Heart right ventricle (tissue), 16 donors: ENCODE measurements at regions not wholly inside any gene's neighbourhood (a gene's known extent, or its start where the extent isn't known, plus 50 kb on each side); places are given as distances from the start of the nearest gene placed in this dataset.
A peak's percentile ranks its signal among the peaks of the same experiment; 100 is the strongest.

Experiments used
- ATAC-seq, 8 donors: fragments of 200-7000 bp; cut with Tn5 transposase; one replicate each; pipeline ENCODE4 v1.9.1; 2020; ENCODE audit warnings: mild to moderate bottlenecking in 8 of 8, moderate library complexity in 8 of 8, moderate number of reproducible peaks in 1 of 8
- DNase-seq, 2 donors: peaks; one replicate each; pipeline ENCODE4 v3.0.0-alpha.2; 2020
- H3K27ac ChIP-seq, 10 donors: fragments of 200-600 bp; sonication (generic) in 2 of 10; one replicate each; pipeline versions ENCODE4 v1.5.0 to v1.8.0; 2020 to 2022; ENCODE audit warnings: mild to moderate bottlenecking in 3 of 10
- H3K27me3 ChIP-seq, 7 donors: fragments of 200-600 bp; one replicate each; pipeline ENCODE4 v1.8.0; 2021 to 2022; ENCODE audit warnings: mild to moderate bottlenecking in 2 of 7
- H3K36me3 ChIP-seq, 9 donors: fragments of 200-600 bp; sonication (generic) in 1 of 9; one replicate each; pipeline versions ENCODE4 v1.5.0 to v1.8.0; 2020 to 2022; ENCODE audit warnings: mild to moderate bottlenecking in 2 of 9
- H3K4me1 ChIP-seq, 9 donors: fragments of 200-600 bp; sonication (generic) in 1 of 9; one replicate each; pipeline versions ENCODE4 v1.5.0 to v1.8.0; 2020 to 2022; ENCODE audit warnings: mild to moderate bottlenecking in 4 of 9
- H3K4me3 ChIP-seq, 10 donors: fragments of 200-600 bp; sonication (generic) in 2 of 10; one replicate each; pipeline versions ENCODE4 v1.5.0 to v1.8.0; 2020 to 2022; ENCODE audit warnings: mild to moderate bottlenecking in 7 of 10, moderate library complexity in 2 of 10
- H3K9me3 ChIP-seq, 11 donors: fragments of 200-600 bp in 10 of 11; sonication (generic) in 2 of 11; one replicate each; pipeline versions ENCODE4 v1.5.0 to v1.8.0; 2013 to 2022; ENCODE audit warnings: mild to moderate bottlenecking in 2 of 11, control low read depth in 1 of 11, moderate library complexity in 1 of 11
- WGBS, 2 donors: extraction: QIAGEN DNeasy Blood & Tissue Kit; methylation state at CpG; one replicate each; pipeline ENCODE4 v1.1.7; 2013; ENCODE audit warnings: inconsistent platforms in 1 of 2; 5-methylcytosine and 5-hydroxymethylcytosine counted together
- intact Hi-C, 10 donors: fragments of 100-400 bp; cut with DNase I; formaldehyde crosslinking; loops; one replicate each; pipeline versions ENCODE4 v1.11.1 to v1.14.2; 2022
- TF ChIP-seq, protein P1 (sequence below), 9 donors: fragments of 200-600 bp; sonication (generic) in 2 of 9; IDR thresholded peaks; one replicate each; pipeline versions ENCODE4 v1.5.0 to v1.8.0; 2021 to 2022; ENCODE audit warnings: antibody characterized with exemption in 9 of 9, mild to moderate bottlenecking in 5 of 9, moderate library complexity in 1 of 9
- donor health status: Arrhythmogenic right ventricular cardiomyopathy.
- donor health status: ischemic (EF 13 %, LVEDD 7.1; RV severe dilation, severe dysfunction).
- donor health status: healthy with polysubstance abuse.
- donor health status: DM: no; HTN: yes; CAD: no.
- donor health status: DM: no; HTN: no; CAD: no.
- donor health status: ischemic (EF 25% LVEDD 6.9; RV normal size, moderate dysfunction).
- donor health status: ischemic (EF 25% LVEDD 5.7; RV mildly dilated, moderate dysfunction).
- donor health status: healthy.
- donor health status: DM: yes; HTN: yes; CAD: no.
- donor health status: Ischemic cardiomyopathy.
- donor health status: ischemic (EF 35%, LVEDD 5.7; RV mildly dilated, moderate dysfunction).
- donor health status: nonischemic (EF 11% LVEDD 7.7; RV severe dilation, severe dysfunction).
- donor health status: DM: yes; HTN: yes; CAD: no.
- donor health status: PGD.
- donor health status: ischemic (EF 29% LVEDD 5.4; RV normal size, mild dysfunction).
- donor health status: nonischemic (EF 23%, LVEDD 6.1; RV moderate dilation, normal function).

DNA sequence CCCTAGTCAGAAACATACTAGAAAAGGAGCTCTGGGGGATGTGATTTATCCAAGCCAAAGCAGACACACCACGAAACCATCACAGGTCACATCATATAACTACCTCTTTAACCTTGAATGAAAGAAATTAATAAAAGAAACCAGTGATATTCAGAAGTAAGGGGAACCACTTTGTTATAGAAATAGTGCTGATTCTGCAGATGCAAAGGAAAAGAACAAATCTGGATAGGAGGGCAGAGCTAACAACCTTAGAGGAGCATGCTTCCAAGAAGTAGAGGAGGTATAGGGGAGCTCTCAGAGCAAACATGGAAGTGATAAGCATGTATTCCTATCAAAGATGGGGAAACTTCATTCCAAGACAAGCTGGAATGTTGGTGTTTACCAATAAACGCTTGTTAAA, 117.0 kb upstream of the MDM1 start:
- no peak for ATAC-seq
- Histone ChIP-seq H3K27me3 (no peaks in the 10 kb centered on the region), H3K36me3 (no peaks in the 10 kb centered on the region), H3K4me1 (peaks cover 5 to 61% (median 29%) of the 10 kb centered on the region in 9 donors), H3K27ac (no peak overlapping the region), H3K4me3 (no peak overlapping the region), H3K9me3 (peaks cover 0 to 8% (median 0%) of the 10 kb centered on the region in 11 donors)
- intact Hi-C loops, result no loop called here
- no peak for DNase-seq
- TF ChIP-seq, protein P1, sequence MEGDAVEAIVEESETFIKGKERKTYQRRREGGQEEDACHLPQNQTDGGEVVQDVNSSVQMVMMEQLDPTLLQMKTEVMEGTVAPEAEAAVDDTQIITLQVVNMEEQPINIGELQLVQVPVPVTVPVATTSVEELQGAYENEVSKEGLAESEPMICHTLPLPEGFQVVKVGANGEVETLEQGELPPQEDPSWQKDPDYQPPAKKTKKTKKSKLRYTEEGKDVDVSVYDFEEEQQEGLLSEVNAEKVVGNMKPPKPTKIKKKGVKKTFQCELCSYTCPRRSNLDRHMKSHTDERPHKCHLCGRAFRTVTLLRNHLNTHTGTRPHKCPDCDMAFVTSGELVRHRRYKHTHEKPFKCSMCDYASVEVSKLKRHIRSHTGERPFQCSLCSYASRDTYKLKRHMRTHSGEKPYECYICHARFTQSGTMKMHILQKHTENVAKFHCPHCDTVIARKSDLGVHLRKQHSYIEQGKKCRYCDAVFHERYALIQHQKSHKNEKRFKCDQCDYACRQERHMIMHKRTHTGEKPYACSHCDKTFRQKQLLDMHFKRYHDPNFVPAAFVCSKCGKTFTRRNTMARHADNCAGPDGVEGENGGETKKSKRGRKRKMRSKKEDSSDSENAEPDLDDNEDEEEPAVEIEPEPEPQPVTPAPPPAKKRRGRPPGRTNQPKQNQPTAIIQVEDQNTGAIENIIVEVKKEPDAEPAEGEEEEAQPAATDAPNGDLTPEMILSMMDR (IDR thresholded peaks at IDR 0.05), result no peak
- WGBS, 2 donors, result 96 to 97% methylated on average over 2 of the region's 2 CpGs

- H3K4me3 ChIP-seq, result peak overlapping the region in 4 of 10 donors; percentile 2 to 24 (median 12)
- H3K27ac ChIP-seq, result peak overlapping the region in 5 of 10 donors; percentile 26 to 64 (median 63)
- WGBS, 2 donors, result 43 to 50% methylated on average over 3 of the region's 3 CpGs
- H3K4me1 ChIP-seq, result peaks cover 5 to 75% (median 46%) of the 10 kb centered on the region in 9 donors
- no peaks in the 10 kb centered on the region for H3K9me3 ChIP-seq
- TF ChIP-seq, protein P1 (IDR thresholded peaks at IDR 0.05), result no peak
- H3K27me3 ChIP-seq, result no peaks in the 10 kb centered on the region
- intact Hi-C loops, result loop anchor here in 4 of 10 donors (5.0 to 10.0 kb wide), 5 partner anchors 44 to 481 kb away; partner anchors contain the start of genes CPM (in 1 of the 4) and RAP1B (in 1 of the 4)
- no peaks in the 10 kb centered on the region for H3K36me3 ChIP-seq
- DNase-seq (no peak), ATAC-seq (peak in 3 of 8 donors; percentile 52 to 71 (median 55))
These were observed 118.7 kb upstream of the MDM1 start for GRCh38 chr12:68450947-68451260.

DNA sequence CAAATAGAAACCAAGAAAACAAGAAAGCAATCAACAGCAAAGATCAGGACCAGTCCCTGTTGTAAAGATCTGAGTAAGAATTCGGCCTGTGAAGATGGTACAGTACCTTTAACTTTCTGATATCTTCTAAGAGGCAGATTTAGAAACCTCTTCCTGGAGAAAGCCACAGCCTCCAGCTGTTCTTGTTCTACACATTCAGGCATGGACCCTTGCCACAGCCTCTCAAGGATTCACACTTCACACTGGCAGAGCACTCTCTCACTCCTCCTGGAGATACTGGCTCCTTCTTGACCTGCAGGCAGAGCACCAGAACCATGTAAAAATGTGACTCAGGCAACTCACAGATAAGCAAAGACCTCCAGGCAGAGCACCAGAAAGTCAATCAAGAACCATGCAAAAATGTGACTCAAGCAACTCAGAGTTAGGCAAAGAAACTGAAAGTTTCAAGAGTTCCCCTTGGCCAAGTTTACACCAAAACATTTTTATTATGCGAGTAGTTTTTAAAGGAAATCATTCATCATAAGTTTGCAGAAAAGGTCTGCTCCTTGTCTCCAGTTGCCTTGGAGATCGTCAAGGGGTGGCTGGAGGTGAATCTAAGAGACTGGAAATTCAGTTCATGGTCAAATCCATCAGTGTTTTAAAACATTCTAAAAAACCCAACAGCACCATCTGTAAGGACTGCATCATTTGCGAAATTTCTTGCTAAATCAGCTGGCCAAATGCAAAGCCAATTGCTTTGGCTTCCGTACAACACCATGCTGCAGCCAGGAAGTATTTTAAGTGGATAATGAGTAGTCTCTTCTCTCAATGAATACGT, 119.3 kb upstream of the MDM1 start:
- TF ChIP-seq, protein P1 (IDR thresholded peaks at IDR 0.05), result no peak
- ATAC-seq, result peak in 7 of 8 donors; percentile 44 to 77 (median 47)
- peak overlapping the region in 7 of 10 donors; percentile 3 to 64 (median 56) for H3K27ac ChIP-seq
- peaks cover 5 to 75% (median 48%) of the 10 kb centered on the region in 9 donors for H3K4me1 ChIP-seq
- intact Hi-C loops, result loop anchor here in 4 of 10 donors (5.0 to 10.0 kb wide), 5 partner anchors 44 to 481 kb away; partner anchors contain the start of genes CPM (in 1 of the 4) and RAP1B (in 1 of the 4)
- H3K27me3 ChIP-seq, result no peaks in the 10 kb centered on the region
- no peaks in the 10 kb centered on the region for H3K36me3 ChIP-seq
- peak overlapping the region in 4 of 10 donors; percentile 2 to 24 (median 12) for H3K4me3 ChIP-seq
- no peaks in the 10 kb centered on the region for H3K9me3 ChIP-seq
- peak in 1 of 2 donors; percentile 19 for DNase-seq
- 29 to 33% methylated on average over 6 of the region's 6 CpGs for WGBS, 2 donors

- Histone ChIP-seq H3K4me3 (peak overlapping the region in 4 of 10 donors; percentile 2 to 24 (median 12)), H3K9me3 (no peaks in the 10 kb centered on the region), H3K4me1 (peaks cover 5 to 68% (median 48%) of the 10 kb centered on the region in 9 donors), H3K36me3 (no peaks in the 10 kb centered on the region), H3K27ac (peak overlapping the region in 5 of 10 donors; percentile 3 to 64 (median 63)), H3K27me3 (no peaks in the 10 kb centered on the region)
- intact Hi-C loops, result loop anchor here in 4 of 10 donors (5.0 to 10.0 kb wide), 5 partner anchors 45 to 480 kb away; partner anchors contain the start of genes CPM (in 1 of the 4) and RAP1B (in 1 of the 4)
- 18 to 22% methylated on average over 3 of the region's 3 CpGs for WGBS, 2 donors
- TF ChIP-seq, protein P1 (IDR thresholded peaks at IDR 0.05), result no peak
- no peak for DNase-seq
- ATAC-seq, result no peak
These were observed 120.0 kb upstream of the MDM1 start for GRCh38 chr12:68452078-68452715.
